HCT116 (cell line): ENCODE measurements at regions not wholly inside any gene's neighbourhood (a gene's known extent, or its start where the extent isn't known, plus 50 kb on each side); places are given as distances from the start of the nearest gene placed in this dataset.

ENCODE experiments used
- ATAC-seq: fragments of 200-7000 bp; cut with Tn5 transposase; 2 replicates; pipeline ENCODE4 v1.9.1; 2020; ENCODE audit warnings: mild to moderate bottlenecking, moderate library complexity
- BruUV-seq: library from RNA; stranded (reverse); fragments of 400-500 nt; replicated peaks from 2 replicates; lab custom pipeline; 2021; lab: Mats Ljungman, UMichigan
- CTCF ChIA-PET: fragments of 300-600 bp; sonication (Branson Sonifier 250); formaldehyde crosslinking; loops from one replicate; lab custom pipeline; 2021; ENCODE audit warnings: antibody characterized with exemption; lab: Charles Lee
- POLR2A ChIA-PET: fragments of 300-600, 350-600 bp; sonication (Branson Sonifier 250); formaldehyde crosslinking; loops from one replicate; lab custom pipeline; 2021; ENCODE audit warnings: antibody characterized with exemption; lab: Charles Lee
- RAD21 ChIA-PET, 2 experiments: fragments of 300-600 bp; sonication (Branson Sonifier 250); formaldehyde crosslinking; loops; one replicate each; lab custom pipeline; 2023; ENCODE audit warnings: low total read pairs in 2 of 2; ENCODE audit not compliant: uncharacterized antibody in 2 of 2, unreplicated experiment in 2 of 2, low non-redundant PET in 1 of 2; lab: Charles Lee
- DNase-seq: peaks from one replicate; pipeline ENCODE4 v3.0.0-alpha.2; 2010; ENCODE audit warnings: low read depth, low spot score
- H2AFZ ChIP-seq: fragments of 200-600 bp; shearing (Covaris generic), sonication (generic); 2 replicates; pipeline ENCODE4 v1.6.1; 2017; ENCODE audit warnings: low read depth, mixed run types, mixed read lengths, antibody characterized with exemption, low read length; ENCODE audit not compliant: poor library complexity, severe bottlenecking
- H3K27ac ChIP-seq: 2 replicates; pipeline ENCODE4 v1.5.1; 2012; ENCODE audit warnings: low read depth, low read length
- H3K27me3 ChIP-seq: fragments of 200-600 bp; sonication (generic); 2 replicates; pipeline ENCODE4 v1.6.1; 2016; ENCODE audit warnings: mixed run types, low read length, mixed read lengths; ENCODE audit not compliant: insufficient read depth
- H3K36me3 ChIP-seq, 2 experiments: fragments of 200-500 bp in 1 of 2; fragments of 200-600 bp in 1 of 2; sonication (Bioruptor generic) in 1 of 2; sonication (generic) in 1 of 2; 2 replicates each; pipeline versions ENCODE4 v1.5.1 to v1.6.1; 2014 to 2016; ENCODE audit warnings: low read length in 2 of 2, inconsistent platforms in 1 of 2, mixed read lengths in 1 of 2, mixed run types in 1 of 2; ENCODE audit not compliant: insufficient read depth in 2 of 2, control insufficient read depth in 1 of 2
- H3K4me1 ChIP-seq, 2 experiments: fragments of 200-600 bp in 1 of 2; sonication (generic) in 1 of 2; 2 replicates each; pipeline versions ENCODE4 v1.5.1 to v1.6.1; 2012 to 2017; ENCODE audit warnings: low read length in 2 of 2, inconsistent platforms in 1 of 2, mild to moderate bottlenecking in 1 of 2, mixed read lengths in 1 of 2, mixed run types in 1 of 2, moderate library complexity in 1 of 2; ENCODE audit not compliant: insufficient read depth in 2 of 2, control insufficient read depth in 1 of 2
- H3K4me2 ChIP-seq: fragments of 200-600 bp; sonication (generic); 2 replicates; pipeline ENCODE4 v1.6.1; 2017; ENCODE audit warnings: mixed run types, low read length, mixed read lengths
- H3K4me3 ChIP-seq, 2 experiments: fragments of 200-600 bp in 1 of 2; sonication (generic) in 1 of 2; replicated peaks in 1 of 2; 2 replicates each; pipeline ENCODE4 v1.5.1; 2011 to 2016; ENCODE audit warnings: low read length in 2 of 2, control low read depth in 1 of 2, low read depth in 1 of 2, mild to moderate bottlenecking in 1 of 2, mixed read lengths in 1 of 2, mixed run types in 1 of 2
- H3K79me2 ChIP-seq: fragments of 200-600 bp; sonication (generic); 2 replicates; pipeline ENCODE4 v1.6.1; 2017; ENCODE audit warnings: mild to moderate bottlenecking, mixed run types, low read length, moderate library complexity, mixed read lengths; ENCODE audit not compliant: insufficient read depth
- H3K9ac ChIP-seq: fragments of 200-600 bp; sonication (generic); 2 replicates; pipeline ENCODE4 v1.6.1; 2016; ENCODE audit warnings: low read length, mixed read lengths
- H3K9me2 ChIP-seq: fragments of 200-600 bp; sonication (generic), shearing (Covaris generic); 2 replicates; pipeline ENCODE4 v1.6.1; 2017; ENCODE audit warnings: mixed run types, mild to moderate bottlenecking, moderate library complexity; ENCODE audit not compliant: insufficient read depth
- H3K9me3 ChIP-seq, 2 experiments: fragments of 200-500 bp in 1 of 2; fragments of 200-600 bp in 1 of 2; sonication (Bioruptor generic) in 1 of 2; sonication (generic) in 1 of 2; 2 replicates each; pipeline ENCODE4 v1.6.1; 2014 to 2017; ENCODE audit warnings: low read length in 2 of 2, mixed read lengths in 2 of 2, inconsistent platforms in 1 of 2, low read depth in 1 of 2, mild to moderate bottlenecking in 1 of 2, mixed run types in 1 of 2, moderate library complexity in 1 of 2; ENCODE audit not compliant: control insufficient read depth in 1 of 2, insufficient read depth in 1 of 2
- H4K20me1 ChIP-seq: fragments of 200-600 bp; sonication (generic), shearing (Covaris generic); 2 replicates; pipeline ENCODE4 v1.6.1; 2017; ENCODE audit warnings: mixed run types, mild to moderate bottlenecking, moderate library complexity; ENCODE audit not compliant: insufficient read depth
- ATF3 ChIP-seq: IDR thresholded peaks from 2 replicates; pipeline ENCODE4 v1.6.1; 2012
- CBX3 ChIP-seq: IDR thresholded peaks from 2 replicates; pipeline ENCODE4 v1.6.1; 2012; ENCODE audit warnings: low read depth
- CEBPB ChIP-seq: IDR thresholded peaks from 2 replicates; pipeline ENCODE4 v1.6.1; 2012; ENCODE audit warnings: low read depth
- CTCF ChIP-seq, 3 experiments: fragments of 200-600 bp in 1 of 3; sonication (generic) in 1 of 3; IDR thresholded peaks in 2 of 3; conservative IDR thresholded peaks in 1 of 3; 2 replicates each; pipeline ENCODE4 v1.5.1; 2012 to 2017; ENCODE audit warnings: low read depth in 2 of 3, low read length in 2 of 3, antibody characterized with exemption in 1 of 3, borderline replicate concordance in 1 of 3, control low read depth in 1 of 3, mild to moderate bottlenecking in 1 of 3, mixed read lengths in 1 of 3, mixed run types in 1 of 3, moderate library complexity in 1 of 3; ENCODE audit not compliant: insufficient read depth in 1 of 3
- EGR1 ChIP-seq: IDR thresholded peaks from 2 replicates; pipeline ENCODE4 v1.6.1; 2012; ENCODE audit warnings: low read depth
- ELF1 ChIP-seq: IDR thresholded peaks from 2 replicates; pipeline ENCODE4 v1.6.1; 2012; ENCODE audit warnings: low read depth, borderline replicate concordance
- EZH2 ChIP-seq: fragments of 200-600 bp; sonication (generic); IDR thresholded peaks from 2 replicates; pipeline ENCODE4 v1.6.1; 2017; ENCODE audit warnings: antibody characterized with exemption, mixed run types
- EZH2phosphoT487 ChIP-seq: fragments of 200-600 bp; IDR thresholded peaks from 2 replicates; pipeline ENCODE4 v1.6.1; 2018; ENCODE audit warnings: antibody characterized with exemption, borderline replicate concordance
- POLR2A ChIP-seq: IDR thresholded peaks from 2 replicates; pipeline ENCODE4 v1.7.0; 2011; ENCODE audit warnings: borderline replicate concordance; ENCODE audit not compliant: insufficient read depth, insufficient read length; ENCODE audit errors: extremely low read depth
- POLR2AphosphoS5 ChIP-seq: IDR thresholded peaks from 2 replicates; pipeline ENCODE4 v1.6.1; 2011; ENCODE audit warnings: mild to moderate bottlenecking, low read depth, low read length, moderate library complexity
- SIN3A ChIP-seq: IDR thresholded peaks from 2 replicates; pipeline ENCODE4 v1.6.1; 2012; ENCODE audit warnings: low read depth
- TCF7L2 ChIP-seq: IDR thresholded peaks from 2 replicates; pipeline ENCODE4 v1.7.0; 2011; ENCODE audit warnings: borderline replicate concordance, inconsistent platforms; ENCODE audit not compliant: insufficient read depth, insufficient read length; ENCODE audit errors: extremely low read depth
- ZFX ChIP-seq: fragments of 450-650 bp; IDR thresholded peaks from 2 replicates; pipeline ENCODE4 v1.6.1; 2017
- intact Hi-C: fragments of 100-400 bp; cut with micrococcal nuclease; formaldehyde crosslinking; loops from 2 replicates; pipeline ENCODE4 v1.10.0; 2022
- TF ChIP-seq, protein P1 (sequence below): IDR thresholded peaks from 2 replicates; pipeline ENCODE4 v1.6.1; 2012
- TF ChIP-seq, protein P2 (sequence below): IDR thresholded peaks from 2 replicates; pipeline ENCODE4 v1.6.1; 2012; ENCODE audit warnings: low read depth

- no peak overlapping the region for H2AFZ ChIP-seq
- no peaks in the 10 kb centered on the region for H4K20me1 ChIP-seq
- no peaks in the 10 kb centered on the region for H3K79me2 ChIP-seq
- no peaks in the 10 kb centered on the region for H3K4me1 ChIP-seq
- TF ChIP-seq POLR2A (no peak), POLR2AphosphoS5 (no peak), CBX3 (no peak), ELF1 (no peak), ZFX (no peak), EGR1 (no peak), CEBPB (no peak), ATF3 (no peak), TCF7L2 (no peak), CTCF (IDR thresholded peaks at IDR 0.05 in 2 of 3, conservative IDR thresholded peaks at IDR 0.05 in 1 of 3; ENCODE audit: borderline replicate concordance in 1 of 3, insufficient read depth in 1 of 3, low read depth in 2 of 3, low read length in 2 of 3) (no peak), SIN3A (no peak), EZH2 (no peak), EZH2phosphoT487 (no peak)
- TF ChIP-seq, protein P1, sequence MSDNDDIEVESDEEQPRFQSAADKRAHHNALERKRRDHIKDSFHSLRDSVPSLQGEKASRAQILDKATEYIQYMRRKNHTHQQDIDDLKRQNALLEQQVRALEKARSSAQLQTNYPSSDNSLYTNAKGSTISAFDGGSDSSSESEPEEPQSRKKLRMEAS, result no peak
- TF ChIP-seq, protein P2, sequence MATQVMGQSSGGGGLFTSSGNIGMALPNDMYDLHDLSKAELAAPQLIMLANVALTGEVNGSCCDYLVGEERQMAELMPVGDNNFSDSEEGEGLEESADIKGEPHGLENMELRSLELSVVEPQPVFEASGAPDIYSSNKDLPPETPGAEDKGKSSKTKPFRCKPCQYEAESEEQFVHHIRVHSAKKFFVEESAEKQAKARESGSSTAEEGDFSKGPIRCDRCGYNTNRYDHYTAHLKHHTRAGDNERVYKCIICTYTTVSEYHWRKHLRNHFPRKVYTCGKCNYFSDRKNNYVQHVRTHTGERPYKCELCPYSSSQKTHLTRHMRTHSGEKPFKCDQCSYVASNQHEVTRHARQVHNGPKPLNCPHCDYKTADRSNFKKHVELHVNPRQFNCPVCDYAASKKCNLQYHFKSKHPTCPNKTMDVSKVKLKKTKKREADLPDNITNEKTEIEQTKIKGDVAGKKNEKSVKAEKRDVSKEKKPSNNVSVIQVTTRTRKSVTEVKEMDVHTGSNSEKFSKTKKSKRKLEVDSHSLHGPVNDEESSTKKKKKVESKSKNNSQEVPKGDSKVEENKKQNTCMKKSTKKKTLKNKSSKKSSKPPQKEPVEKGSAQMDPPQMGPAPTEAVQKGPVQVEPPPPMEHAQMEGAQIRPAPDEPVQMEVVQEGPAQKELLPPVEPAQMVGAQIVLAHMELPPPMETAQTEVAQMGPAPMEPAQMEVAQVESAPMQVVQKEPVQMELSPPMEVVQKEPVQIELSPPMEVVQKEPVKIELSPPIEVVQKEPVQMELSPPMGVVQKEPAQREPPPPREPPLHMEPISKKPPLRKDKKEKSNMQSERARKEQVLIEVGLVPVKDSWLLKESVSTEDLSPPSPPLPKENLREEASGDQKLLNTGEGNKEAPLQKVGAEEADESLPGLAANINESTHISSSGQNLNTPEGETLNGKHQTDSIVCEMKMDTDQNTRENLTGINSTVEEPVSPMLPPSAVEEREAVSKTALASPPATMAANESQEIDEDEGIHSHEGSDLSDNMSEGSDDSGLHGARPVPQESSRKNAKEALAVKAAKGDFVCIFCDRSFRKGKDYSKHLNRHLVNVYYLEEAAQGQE, result no peak
- TF ChIP-seq, all 23 proteins: peak for 0
- Histone ChIP-seq H3K27me3 (no peaks in the 10 kb centered on the region), H3K9me3 (no peaks in the 10 kb centered on the region), H3K9me2 (no peaks in the 10 kb centered on the region), H3K4me2 (no peak overlapping the region), H3K9ac (no peak overlapping the region), H3K27ac (no peak overlapping the region), H3K36me3 (no peaks in the 10 kb centered on the region), H3K4me3 (no peak overlapping the region)
- ChIA-PET CTCF (no interaction called here), RAD21 (no interaction called here), POLR2A (no interaction called here)
- intact Hi-C loops, result no loop called here
- no peak for ATAC-seq
- BruUV-seq, result no TSS peak
- DNase-seq, result no peak
Observed at GRCh38 chr10:88121361-88121760, 257.9 kb downstream of the PTEN start.
